ENCODE measurements at regions not wholly inside any gene's neighbourhood (a gene's known extent, or its start where the extent isn't known, plus 50 kb on each side); places are given as distances from the start of the nearest gene placed in this dataset.

DNA sequence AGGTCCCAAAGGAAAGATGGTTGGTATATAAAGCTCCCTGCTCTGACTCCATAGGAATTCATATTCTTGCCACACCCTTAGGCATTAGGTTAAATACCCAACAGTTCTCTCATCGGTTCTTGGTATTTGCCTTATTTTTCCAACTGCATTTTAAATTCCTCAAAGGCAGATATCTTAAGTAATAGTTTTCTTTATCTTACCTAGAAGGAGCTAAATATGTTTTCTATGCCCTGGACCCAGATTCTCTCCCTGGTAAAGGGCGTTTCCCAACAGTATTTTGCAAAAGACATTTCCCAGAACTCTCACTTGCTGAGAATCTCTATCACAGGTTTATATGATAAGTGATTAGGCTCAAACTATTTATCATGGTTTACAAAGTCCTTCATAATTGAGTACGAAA lies 158.6 kb upstream of the BDNF start:
- TF ChIP-seq, protein P1, sequence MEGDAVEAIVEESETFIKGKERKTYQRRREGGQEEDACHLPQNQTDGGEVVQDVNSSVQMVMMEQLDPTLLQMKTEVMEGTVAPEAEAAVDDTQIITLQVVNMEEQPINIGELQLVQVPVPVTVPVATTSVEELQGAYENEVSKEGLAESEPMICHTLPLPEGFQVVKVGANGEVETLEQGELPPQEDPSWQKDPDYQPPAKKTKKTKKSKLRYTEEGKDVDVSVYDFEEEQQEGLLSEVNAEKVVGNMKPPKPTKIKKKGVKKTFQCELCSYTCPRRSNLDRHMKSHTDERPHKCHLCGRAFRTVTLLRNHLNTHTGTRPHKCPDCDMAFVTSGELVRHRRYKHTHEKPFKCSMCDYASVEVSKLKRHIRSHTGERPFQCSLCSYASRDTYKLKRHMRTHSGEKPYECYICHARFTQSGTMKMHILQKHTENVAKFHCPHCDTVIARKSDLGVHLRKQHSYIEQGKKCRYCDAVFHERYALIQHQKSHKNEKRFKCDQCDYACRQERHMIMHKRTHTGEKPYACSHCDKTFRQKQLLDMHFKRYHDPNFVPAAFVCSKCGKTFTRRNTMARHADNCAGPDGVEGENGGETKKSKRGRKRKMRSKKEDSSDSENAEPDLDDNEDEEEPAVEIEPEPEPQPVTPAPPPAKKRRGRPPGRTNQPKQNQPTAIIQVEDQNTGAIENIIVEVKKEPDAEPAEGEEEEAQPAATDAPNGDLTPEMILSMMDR (IDR thresholded peaks at IDR 0.05; ENCODE audit: low read depth, low read length) = no peak
- TF ChIP-seq, protein P2, sequence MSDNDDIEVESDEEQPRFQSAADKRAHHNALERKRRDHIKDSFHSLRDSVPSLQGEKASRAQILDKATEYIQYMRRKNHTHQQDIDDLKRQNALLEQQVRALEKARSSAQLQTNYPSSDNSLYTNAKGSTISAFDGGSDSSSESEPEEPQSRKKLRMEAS (IDR thresholded peaks at IDR 0.05; ENCODE audit: low read depth, low read length) = no peak
- TF ChIP-seq POLR2A (IDR thresholded peaks at IDR 0.05; ENCODE audit: extremely low read depth, insufficient read length) = no peak

Measured in NB4 (cell line).